ENCODE measurements at regions not wholly inside any gene's neighbourhood (a gene's known extent, or its start where the extent isn't known, plus 50 kb on each side); places are given as distances from the start of the nearest gene placed in this dataset.

DNA sequence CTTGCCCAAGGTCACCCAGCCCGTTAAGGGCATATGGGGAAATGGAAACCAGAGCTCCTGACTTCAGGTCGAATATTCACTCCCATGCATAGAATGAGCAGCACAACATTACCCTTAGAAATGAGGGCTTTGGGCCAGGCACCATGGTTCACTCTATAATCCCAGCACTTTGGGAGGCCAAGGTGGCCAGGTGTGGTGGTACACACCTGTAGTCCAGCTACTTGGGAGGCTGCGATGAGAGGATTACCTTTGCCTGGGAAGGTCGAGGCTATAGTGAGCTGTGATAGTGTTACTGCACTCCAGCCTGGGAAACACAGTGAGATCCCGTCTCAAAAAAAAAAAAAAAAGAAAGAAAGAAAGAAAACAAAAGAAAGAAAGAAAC is 341.0 kb upstream of the TMPO start:
- no peak for TF ChIP-seq POLR2A (IDR thresholded peaks at IDR 0.05)
- TF ChIP-seq, protein P1, sequence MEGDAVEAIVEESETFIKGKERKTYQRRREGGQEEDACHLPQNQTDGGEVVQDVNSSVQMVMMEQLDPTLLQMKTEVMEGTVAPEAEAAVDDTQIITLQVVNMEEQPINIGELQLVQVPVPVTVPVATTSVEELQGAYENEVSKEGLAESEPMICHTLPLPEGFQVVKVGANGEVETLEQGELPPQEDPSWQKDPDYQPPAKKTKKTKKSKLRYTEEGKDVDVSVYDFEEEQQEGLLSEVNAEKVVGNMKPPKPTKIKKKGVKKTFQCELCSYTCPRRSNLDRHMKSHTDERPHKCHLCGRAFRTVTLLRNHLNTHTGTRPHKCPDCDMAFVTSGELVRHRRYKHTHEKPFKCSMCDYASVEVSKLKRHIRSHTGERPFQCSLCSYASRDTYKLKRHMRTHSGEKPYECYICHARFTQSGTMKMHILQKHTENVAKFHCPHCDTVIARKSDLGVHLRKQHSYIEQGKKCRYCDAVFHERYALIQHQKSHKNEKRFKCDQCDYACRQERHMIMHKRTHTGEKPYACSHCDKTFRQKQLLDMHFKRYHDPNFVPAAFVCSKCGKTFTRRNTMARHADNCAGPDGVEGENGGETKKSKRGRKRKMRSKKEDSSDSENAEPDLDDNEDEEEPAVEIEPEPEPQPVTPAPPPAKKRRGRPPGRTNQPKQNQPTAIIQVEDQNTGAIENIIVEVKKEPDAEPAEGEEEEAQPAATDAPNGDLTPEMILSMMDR (IDR thresholded peaks at IDR 0.05), result no peak
- no peak for TF ChIP-seq EP300 (IDR thresholded peaks at IDR 0.05)

Data from tibial nerve (tissue), 4 donors.